ENCODE measurements at regions not wholly inside any gene's neighbourhood (a gene's known extent, or its start where the extent isn't known, plus 50 kb on each side); places are given as distances from the start of the nearest gene placed in this dataset.

GRCh38 chr9:108212184-108212583 lies 643.6 kb downstream of the ACTL7B start:
- no peak for DNase-seq

GRCh38 chr9:108211411-108211955 lies 644.3 kb downstream of the ACTL7B start:
- no peak for DNase-seq

- DNase-seq: no peak
Measured at GRCh38 chr9:108209132-108209685, 646.6 kb downstream of the ACTL7B start.

- DNase-seq: no peak
Measured at GRCh38 chr9:108207561-108208165, 648.1 kb downstream of the ACTL7B start.

- DNase-seq: no peak
Measured at GRCh38 chr9:108205276-108205675, 650.5 kb downstream of the ACTL7B start.

- DNase-seq: no peak
Measured at GRCh38 chr9:108197899-108198298, 657.9 kb downstream of the ACTL7B start.

GRCh38 chr9:108197008-108197365 lies 658.8 kb downstream of the ACTL7B start:
- DNase-seq: no peak

GRCh38 chr9:108196332-108197007 lies 659.3 kb downstream of the ACTL7B start:
- no peak for DNase-seq

- DNase-seq: no peak
Measured at GRCh38 chr9:108194154-108194553, 661.6 kb downstream of the ACTL7B start.

GRCh38 chr9:108193026-108193710 lies 662.6 kb downstream of the ACTL7B start:
- no peak for DNase-seq

- no peak for DNase-seq
Measured at GRCh38 chr9:108191065-108191464, 664.7 kb downstream of the ACTL7B start.

- DNase-seq: no peak
Measured at GRCh38 chr9:108188976-108189375, 666.8 kb downstream of the ACTL7B start.

- no peak for DNase-seq
Measured at GRCh38 chr9:108188482-108188881, 667.3 kb downstream of the ACTL7B start.

- DNase-seq: no peak
Measured at GRCh38 chr9:108186642-108187395, 669.0 kb downstream of the ACTL7B start.

GRCh38 chr9:108185613-108186012 lies 670.2 kb downstream of the ACTL7B start:
- DNase-seq: no peak

GRCh38 chr9:108184941-108185340 lies 670.8 kb downstream of the ACTL7B start:
- no peak for DNase-seq

GRCh38 chr9:108184009-108184408 lies 671.8 kb downstream of the ACTL7B start:
- no peak for DNase-seq

- DNase-seq: no peak
Measured at GRCh38 chr9:108182950-108183381, 672.8 kb downstream of the ACTL7B start.

GRCh38 chr9:108182270-108182669 lies 673.5 kb downstream of the ACTL7B start:
- no peak for DNase-seq

GRCh38 chr9:108181441-108181840 lies 674.3 kb downstream of the ACTL7B start:
- DNase-seq: no peak

GRCh38 chr9:108180541-108180940 lies 675.2 kb downstream of the ACTL7B start:
- DNase-seq: no peak

- no peak for DNase-seq
Measured at GRCh38 chr9:108178318-108178717, 677.5 kb downstream of the ACTL7B start.

Measured in NCI-H524 treated with DMSO at 0.1 percent for 48 hours (cell line).